ENCODE measurements at regions not wholly inside any gene's neighbourhood (a gene's known extent, or its start where the extent isn't known, plus 50 kb on each side); places are given as distances from the start of the nearest gene placed in this dataset.

GRCh38 chr2:16296331-16297250 is 356.2 kb downstream of the MYCN start:
- peaks cover 0 to 1% (median 0%) of the 10 kb centered on the region in 3 donors for H3K4me1 Mint-ChIP-seq
- no peaks in the 10 kb centered on the region for H3K36me3 Mint-ChIP-seq
- no peak overlapping the region for H3K27ac Mint-ChIP-seq
- H3K27me3 Mint-ChIP-seq, result no peaks in the 10 kb centered on the region
- peaks cover 0 to 12% (median 11%) of the 10 kb centered on the region in 3 donors for H3K9me3 Mint-ChIP-seq
- H3K4me3 Mint-ChIP-seq, result peak overlapping the region in 1 of 4 donors; percentile 23

- Mint-ChIP-seq H3K27ac (no peak overlapping the region), H3K36me3 (no peaks in the 10 kb centered on the region), H3K9me3 (peaks cover 0 to 12% (median 11%) of the 10 kb centered on the region in 3 donors), H3K27me3 (no peaks in the 10 kb centered on the region), H3K4me3 (peak overlapping the region in 1 of 4 donors; percentile 23), H3K4me1 (peaks cover 0 to 1% (median 0%) of the 10 kb centered on the region in 3 donors)
These were observed 355.6 kb downstream of the MYCN start for GRCh38 chr2:16296038-16296290.

GRCh38 chr2:16294791-16295190 is 354.4 kb downstream of the MYCN start:
- Mint-ChIP-seq H3K9me3 (peaks cover 0 to 5% (median 4%) of the 10 kb centered on the region in 3 donors), H3K27me3 (peaks cover 5% of the 10 kb centered on the region), H3K4me3 (no peak overlapping the region), H3K27ac (no peak overlapping the region), H3K36me3 (no peaks in the 10 kb centered on the region), H3K4me1 (peaks cover 0 to 1% (median 0%) of the 10 kb centered on the region in 3 donors)

DNA sequence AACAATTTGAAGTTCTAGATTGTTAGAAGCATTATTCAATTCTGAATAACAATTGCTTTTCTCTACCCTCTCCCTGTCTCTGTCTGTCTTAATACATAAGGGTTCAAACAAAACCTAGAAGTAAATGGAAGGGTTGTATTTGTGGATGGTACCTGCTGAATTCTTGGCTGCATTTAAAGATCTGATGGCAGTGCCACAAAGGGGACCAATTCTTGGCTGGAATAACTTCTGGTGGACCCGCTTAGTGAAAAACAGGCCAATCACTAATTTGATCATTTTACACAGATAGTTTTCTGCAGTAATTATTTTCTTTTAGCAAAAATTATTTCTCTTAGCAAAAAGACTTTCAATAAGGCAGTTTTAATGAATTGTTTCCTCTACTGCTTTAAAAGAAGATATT is 353.5 kb downstream of the MYCN start:
- Mint-ChIP-seq H3K9me3 (peaks cover 0 to 5% (median 4%) of the 10 kb centered on the region in 3 donors), H3K4me3 (no peak overlapping the region), H3K36me3 (no peaks in the 10 kb centered on the region), H3K4me1 (peaks cover 0 to 1% (median 0%) of the 10 kb centered on the region in 3 donors), H3K27me3 (peaks cover 5% of the 10 kb centered on the region), H3K27ac (no peak overlapping the region)

GRCh38 chr2:16293398-16293797 is 353.0 kb downstream of the MYCN start:
- peaks cover 0 to 5% (median 4%) of the 10 kb centered on the region in 3 donors for H3K9me3 Mint-ChIP-seq
- H3K4me3 Mint-ChIP-seq, result no peak overlapping the region
- peaks cover 0 to 1% (median 0%) of the 10 kb centered on the region in 3 donors for H3K4me1 Mint-ChIP-seq

GRCh38 chr2:16291731-16292550 is 351.6 kb downstream of the MYCN start:
- H3K27me3 Mint-ChIP-seq, result peaks cover 5% of the 10 kb centered on the region
- H3K4me3 Mint-ChIP-seq, result no peak overlapping the region
- H3K27ac Mint-ChIP-seq, result no peak overlapping the region
- peaks cover 0 to 5% (median 4%) of the 10 kb centered on the region in 3 donors for H3K9me3 Mint-ChIP-seq
- no peaks in the 10 kb centered on the region for H3K4me1 Mint-ChIP-seq
- no peaks in the 10 kb centered on the region for H3K36me3 Mint-ChIP-seq

More at GRCh38 chr2:16293398-16293797, 353.0 kb downstream of the MYCN start:
- Mint-ChIP-seq H3K27me3 (peaks cover 5% of the 10 kb centered on the region), H3K36me3 (no peaks in the 10 kb centered on the region), H3K27ac (no peak overlapping the region)

- Mint-ChIP-seq H3K36me3 (no peaks in the 10 kb centered on the region), H3K27ac (no peak overlapping the region), H3K4me3 (no peak overlapping the region), H3K27me3 (peaks cover 7% of the 10 kb centered on the region), H3K9me3 (peaks cover 0 to 2% (median 1%) of the 10 kb centered on the region in 3 donors), H3K4me1 (no peaks in the 10 kb centered on the region)
These were observed 350.9 kb downstream of the MYCN start for GRCh38 chr2:16291226-16291625.

GRCh38 chr2:16290311-16291020 is 350.1 kb downstream of the MYCN start:
- Mint-ChIP-seq H3K27me3 (peaks cover 7% of the 10 kb centered on the region), H3K4me1 (no peaks in the 10 kb centered on the region), H3K27ac (no peak overlapping the region), H3K36me3 (no peaks in the 10 kb centered on the region), H3K4me3 (no peak overlapping the region), H3K9me3 (no peaks in the 10 kb centered on the region)

- H3K4me3 Mint-ChIP-seq, result no peak overlapping the region
- H3K36me3 Mint-ChIP-seq, result no peaks in the 10 kb centered on the region
- no peaks in the 10 kb centered on the region for H3K4me1 Mint-ChIP-seq
- H3K9me3 Mint-ChIP-seq, result no peaks in the 10 kb centered on the region
- H3K27me3 Mint-ChIP-seq, result peaks cover 7% of the 10 kb centered on the region
- H3K27ac Mint-ChIP-seq, result no peak overlapping the region
These were observed 348.2 kb downstream of the MYCN start for GRCh38 chr2:16288371-16289112.

DNA sequence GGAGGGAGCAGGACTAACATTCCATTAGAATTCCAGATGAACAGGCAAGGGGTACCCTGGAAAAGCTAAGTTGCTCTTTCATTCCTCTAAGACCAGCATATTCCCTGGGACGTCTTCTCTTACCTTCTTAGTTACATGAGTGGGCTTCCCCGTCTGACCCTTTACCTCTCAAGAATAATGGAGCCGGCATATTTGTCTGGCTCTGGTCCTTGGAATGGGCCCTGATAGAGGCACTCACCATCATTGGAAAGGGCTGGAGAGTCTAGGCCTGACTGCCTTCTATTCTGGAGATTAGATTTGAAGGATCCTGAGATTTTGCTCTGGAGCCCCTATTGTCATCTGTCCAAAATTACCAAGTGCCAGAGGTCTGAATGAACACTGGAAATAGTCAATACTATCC is 347.5 kb downstream of the MYCN start:
- Mint-ChIP-seq H3K9me3 (no peaks in the 10 kb centered on the region), H3K4me1 (no peaks in the 10 kb centered on the region), H3K27me3 (peaks cover 7% of the 10 kb centered on the region), H3K4me3 (no peak overlapping the region), H3K36me3 (no peaks in the 10 kb centered on the region), H3K27ac (no peak overlapping the region)

- no peak overlapping the region for H3K4me3 Mint-ChIP-seq
- no peak overlapping the region for H3K27ac Mint-ChIP-seq
- H3K4me1 Mint-ChIP-seq, result no peaks in the 10 kb centered on the region
- peaks cover 7% of the 10 kb centered on the region for H3K27me3 Mint-ChIP-seq
- no peaks in the 10 kb centered on the region for H3K9me3 Mint-ChIP-seq
- H3K36me3 Mint-ChIP-seq, result no peaks in the 10 kb centered on the region
These were observed 346.9 kb downstream of the MYCN start for GRCh38 chr2:16287281-16287680.

DNA sequence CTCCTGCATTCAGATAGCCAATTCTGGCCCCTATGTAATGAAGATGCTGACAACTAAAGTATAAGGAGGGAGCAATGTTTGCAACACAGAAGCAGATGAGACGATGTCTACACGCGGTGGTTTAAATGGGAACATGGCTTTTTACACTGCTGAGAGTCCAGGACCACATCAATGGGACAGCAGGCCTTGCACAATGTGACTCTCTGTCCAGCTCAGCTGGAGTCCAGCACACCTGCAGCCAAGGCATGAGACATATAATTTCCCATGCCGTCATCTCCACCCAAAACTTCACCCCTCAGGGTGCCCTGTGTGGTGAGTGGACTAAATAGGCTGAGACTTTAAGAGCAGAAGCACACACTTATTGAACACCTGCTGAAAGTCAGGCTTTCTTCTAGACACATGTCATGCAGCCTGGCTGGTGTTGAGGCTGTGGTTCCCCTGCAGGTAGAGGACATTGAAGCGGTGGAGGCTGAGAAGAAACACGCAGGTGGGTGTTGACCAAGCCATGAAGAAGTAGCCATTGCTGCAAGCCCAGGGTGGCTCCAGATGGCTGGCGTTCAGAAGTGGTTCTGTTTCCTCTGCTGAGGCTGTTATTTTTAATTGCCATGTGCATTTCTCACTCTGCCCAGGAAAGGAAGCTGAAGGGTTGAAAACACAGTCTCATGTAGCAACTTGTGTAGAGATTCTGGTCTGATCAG is 345.6 kb downstream of the MYCN start:
- Mint-ChIP-seq H3K4me1 (no peaks in the 10 kb centered on the region), H3K27ac (peak overlapping the region in 1 of 3 donors; percentile 43), H3K36me3 (no peaks in the 10 kb centered on the region), H3K9me3 (no peaks in the 10 kb centered on the region), H3K4me3 (no peak overlapping the region), H3K27me3 (peaks cover 7% of the 10 kb centered on the region)

DNA sequence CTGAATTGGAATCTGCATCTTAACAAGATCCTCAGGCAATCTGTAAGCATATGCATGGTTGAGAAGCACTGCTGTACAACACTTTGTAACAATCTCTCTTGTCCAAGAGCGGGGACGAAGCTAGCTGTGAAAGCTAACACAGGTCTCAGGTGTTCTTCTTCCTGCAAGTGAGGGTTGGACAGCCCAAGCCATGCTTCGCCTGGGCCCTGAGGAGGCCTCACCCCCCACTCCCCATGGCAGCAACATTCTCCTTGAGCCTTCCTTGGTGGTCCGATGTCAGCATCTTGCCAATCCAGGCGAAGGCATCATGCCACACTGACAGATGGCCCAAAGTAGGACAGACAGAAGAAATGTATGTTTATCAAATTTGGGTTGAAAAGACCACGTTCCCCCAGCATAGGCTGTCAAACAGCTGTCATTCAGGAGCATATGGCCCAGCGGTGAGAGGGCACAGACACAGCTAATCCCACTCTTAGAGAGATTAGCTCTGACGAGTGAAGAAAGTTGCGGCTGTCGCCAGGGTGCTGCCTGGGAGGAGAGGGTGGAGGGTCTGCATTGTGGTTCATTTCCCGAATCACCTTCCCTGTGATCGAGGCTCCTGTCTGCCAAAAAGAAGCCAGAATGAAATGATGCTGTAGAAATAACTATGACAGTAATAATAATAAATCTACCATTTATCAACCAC is 344.7 kb downstream of the MYCN start:
- Mint-ChIP-seq H3K9me3 (no peaks in the 10 kb centered on the region), H3K27ac (no peak overlapping the region), H3K36me3 (no peaks in the 10 kb centered on the region), H3K4me3 (no peak overlapping the region), H3K27me3 (peaks cover 2% of the 10 kb centered on the region), H3K4me1 (no peaks in the 10 kb centered on the region)
